ENCODE measurements at regions not wholly inside any gene's neighbourhood (a gene's known extent, or its start where the extent isn't known, plus 50 kb on each side); places are given as distances from the start of the nearest gene placed in this dataset.

- TF ChIP-seq GABPA (IDR thresholded peaks at IDR 0.05; ENCODE audit: low read depth) = no peak
- no peak for TF ChIP-seq CTCF (IDR thresholded peaks at IDR 0.05; ENCODE audit: insufficient read depth, low read length)
Observed at GRCh38 chr5:113891491-113891890, 378.0 kb downstream of the YTHDC2 start.

Measured in HL-60 (cell line).